ENCODE measurements at regions not wholly inside any gene's neighbourhood (a gene's known extent, or its start where the extent isn't known, plus 50 kb on each side); places are given as distances from the start of the nearest gene placed in this dataset.

DNA sequence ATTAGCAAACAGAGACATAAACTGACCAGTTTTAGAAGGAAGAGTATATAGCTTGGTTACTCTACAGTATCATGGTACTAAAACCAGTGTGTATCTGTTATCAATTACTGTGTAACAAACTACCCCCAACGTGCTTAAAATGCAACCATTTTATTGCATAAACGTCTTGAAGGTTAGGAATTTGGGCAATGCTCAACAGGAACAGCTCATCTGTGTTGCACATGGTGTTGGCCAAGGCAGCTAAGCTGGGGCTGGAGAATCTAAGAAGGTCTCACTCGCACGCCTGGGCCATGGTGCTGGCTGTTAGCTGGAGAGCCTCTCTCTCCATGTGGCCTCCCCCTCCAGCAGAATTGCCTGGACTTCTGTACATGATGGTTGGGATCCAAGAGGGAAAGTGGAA lies 81.2 kb upstream of the THBS1 start:
- intact Hi-C loops (cut with DNase I; ENCODE audit: low total_unique reads), result loop anchor here (10.0 kb wide), 1 partner anchor 55 kb away; no protein-coding TSS in a partner anchor
- WGBS, 2 donors (ENCODE audit: low coverage in 1 of 2), result 43 to 81% methylated on average over 1 to 4 of the region's 4 CpGs

DNA sequence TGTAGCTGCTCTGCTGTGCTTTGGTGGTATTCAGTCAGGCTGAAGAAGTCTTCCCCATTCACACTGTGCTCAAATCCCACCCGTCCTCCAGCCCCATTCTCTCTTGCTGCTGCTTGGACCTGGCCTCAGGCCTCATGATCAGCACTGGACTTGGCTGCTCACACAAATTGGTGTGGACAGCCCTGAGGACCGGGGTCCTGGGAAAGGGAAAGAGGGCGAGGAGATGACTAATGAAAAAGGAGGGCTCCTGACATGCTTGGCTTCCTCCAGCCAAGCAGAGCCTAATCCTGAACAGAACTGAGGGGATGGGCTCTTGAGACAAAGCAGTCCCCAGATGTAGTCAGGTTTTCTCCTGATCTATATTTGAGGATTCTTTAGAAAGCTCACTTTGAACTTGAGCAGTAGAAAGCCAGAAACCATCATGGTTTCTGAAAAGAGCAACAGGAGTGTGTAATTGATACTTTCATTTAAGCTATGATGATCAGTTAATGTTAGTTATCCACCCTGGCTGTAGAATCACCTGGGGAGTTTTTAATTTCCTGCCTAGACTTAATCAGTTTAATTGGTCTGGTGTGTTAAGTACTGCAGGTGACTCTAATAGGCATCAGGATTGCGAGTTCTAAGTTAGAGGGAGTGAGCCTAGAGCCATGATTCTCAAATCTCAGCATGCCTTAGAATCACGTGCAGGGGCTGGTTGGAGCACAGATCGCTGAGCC lies 79.4 kb upstream of the THBS1 start:
- Histone ChIP-seq H3K36me3 (no peaks in the 10 kb centered on the region), H3K27me3 (no peaks in the 10 kb centered on the region), H3K4me3 (no peak overlapping the region), H3K27ac (no peak overlapping the region), H3K9me3 (no peaks in the 10 kb centered on the region), H3K4me1 (peaks cover 0 to 6% (median 3%) of the 10 kb centered on the region in 4 donors)
- intact Hi-C loops (cut with DNase I; ENCODE audit: low total_unique reads) (loop anchor here (10.0 kb wide), 1 partner anchor 53 kb away; no protein-coding TSS in a partner anchor), in situ Hi-C loops (cut with MboI; ENCODE audit: low pct_ligation_motif_present in 1 of 4, low pct_unique_long_range_greater_than_20kb in 1 of 4, low sequenced_read_pairs in 3 of 4) (no loop called here)
- no peak for TF ChIP-seq POLR2AphosphoS5 (IDR thresholded peaks at IDR 0.05)
- TF ChIP-seq POLR2A (IDR thresholded peaks at IDR 0.05), result no peak
- TF ChIP-seq, protein P1, sequence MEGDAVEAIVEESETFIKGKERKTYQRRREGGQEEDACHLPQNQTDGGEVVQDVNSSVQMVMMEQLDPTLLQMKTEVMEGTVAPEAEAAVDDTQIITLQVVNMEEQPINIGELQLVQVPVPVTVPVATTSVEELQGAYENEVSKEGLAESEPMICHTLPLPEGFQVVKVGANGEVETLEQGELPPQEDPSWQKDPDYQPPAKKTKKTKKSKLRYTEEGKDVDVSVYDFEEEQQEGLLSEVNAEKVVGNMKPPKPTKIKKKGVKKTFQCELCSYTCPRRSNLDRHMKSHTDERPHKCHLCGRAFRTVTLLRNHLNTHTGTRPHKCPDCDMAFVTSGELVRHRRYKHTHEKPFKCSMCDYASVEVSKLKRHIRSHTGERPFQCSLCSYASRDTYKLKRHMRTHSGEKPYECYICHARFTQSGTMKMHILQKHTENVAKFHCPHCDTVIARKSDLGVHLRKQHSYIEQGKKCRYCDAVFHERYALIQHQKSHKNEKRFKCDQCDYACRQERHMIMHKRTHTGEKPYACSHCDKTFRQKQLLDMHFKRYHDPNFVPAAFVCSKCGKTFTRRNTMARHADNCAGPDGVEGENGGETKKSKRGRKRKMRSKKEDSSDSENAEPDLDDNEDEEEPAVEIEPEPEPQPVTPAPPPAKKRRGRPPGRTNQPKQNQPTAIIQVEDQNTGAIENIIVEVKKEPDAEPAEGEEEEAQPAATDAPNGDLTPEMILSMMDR (IDR thresholded peaks at IDR 0.05), result no peak
- no peak for TF ChIP-seq EP300 (IDR thresholded peaks at IDR 0.05; ENCODE audit: low read depth)
- 76 to 90% methylated on average over 2 to 6 of the region's 6 CpGs for WGBS, 2 donors (ENCODE audit: low coverage in 1 of 2)
- DNase-seq, result no peak

More for the DNA sequence above, 81.2 kb upstream of the THBS1 start:
- DNase-seq, result no peak
- H3K4me3 ChIP-seq, result no peak overlapping the region
- no peak for TF ChIP-seq POLR2AphosphoS5 (IDR thresholded peaks at IDR 0.05)
- TF ChIP-seq EP300 (IDR thresholded peaks at IDR 0.05; ENCODE audit: low read depth), result no peak
- TF ChIP-seq, protein P1 (IDR thresholded peaks at IDR 0.05), result no peak
- no peak for TF ChIP-seq POLR2A (IDR thresholded peaks at IDR 0.05)
- no peaks in the 10 kb centered on the region for H3K9me3 ChIP-seq
- H3K27me3 ChIP-seq, result no peaks in the 10 kb centered on the region
- H3K4me1 ChIP-seq, result peaks cover 0 to 6% (median 4%) of the 10 kb centered on the region in 4 donors
- H3K36me3 ChIP-seq, result no peaks in the 10 kb centered on the region
- peak overlapping the region; percentile 4 to 57 (median 48) for H3K27ac ChIP-seq
- in situ Hi-C loops (cut with MboI; ENCODE audit: low pct_ligation_motif_present in 1 of 4, low pct_unique_long_range_greater_than_20kb in 1 of 4, low sequenced_read_pairs in 3 of 4), result no loop called here

DNA sequence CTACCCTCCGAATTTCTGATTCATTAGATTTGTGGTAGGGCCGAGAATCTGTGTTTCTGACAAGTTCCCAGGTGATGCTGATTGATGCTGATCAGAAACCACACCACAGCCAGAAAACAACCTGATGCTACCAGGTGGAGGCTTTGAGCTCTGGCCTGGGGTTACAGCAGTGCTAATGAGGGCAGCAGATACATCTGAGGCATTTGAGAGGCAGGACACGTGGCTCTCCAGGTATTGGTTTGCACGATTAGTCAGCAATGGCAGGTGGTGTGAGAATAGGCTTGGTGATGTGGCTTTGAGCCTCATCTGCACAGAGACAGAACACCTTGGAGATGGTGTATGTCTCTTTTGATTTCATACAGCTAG lies 78.8 kb upstream of the THBS1 start:
- H3K27ac ChIP-seq, result peak overlapping the region in 2 of 4 donors; percentile 10 to 52
- H3K27me3 ChIP-seq, result no peaks in the 10 kb centered on the region
- H3K9me3 ChIP-seq, result no peaks in the 10 kb centered on the region
- TF ChIP-seq POLR2AphosphoS5 (IDR thresholded peaks at IDR 0.05), result no peak
- no peak for TF ChIP-seq POLR2A (IDR thresholded peaks at IDR 0.05)
- no peak for TF ChIP-seq EP300 (IDR thresholded peaks at IDR 0.05; ENCODE audit: low read depth)
- TF ChIP-seq, protein P1 (IDR thresholded peaks at IDR 0.05), result no peak
- in situ Hi-C loops (cut with MboI; ENCODE audit: low pct_ligation_motif_present in 1 of 4, low pct_unique_long_range_greater_than_20kb in 1 of 4, low sequenced_read_pairs in 3 of 4) (no loop called here), intact Hi-C loops (cut with DNase I; ENCODE audit: low total_unique reads) (loop anchor here (10.0 kb wide), 1 partner anchor 53 kb away; no protein-coding TSS in a partner anchor)
- no peaks in the 10 kb centered on the region for H3K36me3 ChIP-seq
- H3K4me3 ChIP-seq, result no peak overlapping the region
- 63% methylated on average over 4 of the region's 4 CpGs; no CpG with 5 or more reads in 1 of the 2 donors for WGBS, 2 donors (ENCODE audit: low coverage in 1 of 2)
- peaks cover 0 to 6% (median 2%) of the 10 kb centered on the region in 4 donors for H3K4me1 ChIP-seq
- no peak for DNase-seq

DNA sequence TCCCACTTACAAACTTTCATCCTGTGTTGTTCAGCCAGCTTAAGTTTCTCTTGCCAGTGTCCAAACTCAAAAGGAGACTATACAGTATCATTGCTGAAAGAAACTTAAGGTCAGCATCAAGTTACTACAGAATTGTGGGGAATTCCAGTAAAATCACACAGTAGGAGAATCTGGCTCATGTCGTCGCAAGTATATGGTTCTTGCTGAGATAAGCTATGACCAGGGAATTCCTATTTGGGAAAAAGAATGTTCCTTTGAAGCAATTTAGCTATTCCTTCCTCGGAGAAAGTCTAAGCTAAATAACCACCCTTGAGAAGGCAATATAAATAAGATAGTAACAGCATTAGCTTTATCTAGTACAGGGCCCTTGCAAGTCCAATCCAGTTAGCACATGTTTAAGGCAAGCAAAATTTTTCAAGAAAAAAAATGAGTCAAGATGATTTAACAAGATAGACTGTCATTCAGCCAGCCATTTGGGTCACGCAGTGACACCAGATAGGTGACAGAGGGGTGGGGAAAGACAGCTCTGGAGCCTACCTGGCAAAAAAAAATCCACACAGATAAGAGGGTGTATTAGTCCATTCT lies 78.2 kb upstream of the THBS1 start:
- in situ Hi-C loops (cut with MboI; ENCODE audit: low pct_ligation_motif_present in 1 of 4, low pct_unique_long_range_greater_than_20kb in 1 of 4, low sequenced_read_pairs in 3 of 4) (no loop called here), intact Hi-C loops (cut with DNase I; ENCODE audit: low total_unique reads) (loop anchor here (10.0 kb wide), 1 partner anchor 52 kb away; no protein-coding TSS in a partner anchor)
- Histone ChIP-seq H3K36me3 (no peaks in the 10 kb centered on the region), H3K4me3 (no peak overlapping the region), H3K9me3 (no peaks in the 10 kb centered on the region), H3K27me3 (no peaks in the 10 kb centered on the region), H3K4me1 (peaks cover 0 to 6% (median 2%) of the 10 kb centered on the region in 4 donors), H3K27ac (peak overlapping the region in 3 of 4 donors; percentile 6 to 52 (median 35))
- TF ChIP-seq POLR2A (IDR thresholded peaks at IDR 0.05), result no peak
- TF ChIP-seq, protein P1 (IDR thresholded peaks at IDR 0.05), result no peak
- TF ChIP-seq EP300 (IDR thresholded peaks at IDR 0.05; ENCODE audit: low read depth), result no peak
- no peak for TF ChIP-seq POLR2AphosphoS5 (IDR thresholded peaks at IDR 0.05)
- 56 to 64% methylated on average over 4 of the region's 4 CpGs for WGBS, 2 donors (ENCODE audit: low coverage in 1 of 2)
- DNase-seq, result no peak

Measured in transverse colon (tissue), 4 donors.